ENCODE measurements at regions not wholly inside any gene's neighbourhood (a gene's known extent, or its start where the extent isn't known, plus 50 kb on each side); places are given as distances from the start of the nearest gene placed in this dataset.

GRCh38 chr9:11144746-11145145, 531.9 kb upstream of the PTPRD start:
- no peak overlapping the region for H3K4me3 ChIP-seq (ENCODE audit: low read depth, low read length)
- no peak for TF ChIP-seq CTCF (IDR thresholded peaks at IDR 0.05; ENCODE audit: insufficient read depth, low read length, missing control alignments)
- POLR2A ChIA-PET, result no interaction called here

GRCh38 chr9:11148189-11148588, 535.4 kb upstream of the PTPRD start:
- no peak for DNase-seq (ENCODE audit: low read depth, low spot score)
- ChIA-PET POLR2A (no interaction called here), CTCF (no interaction called here)
- no peak for TF ChIP-seq CTCF (IDR thresholded peaks at IDR 0.05; ENCODE audit: insufficient read depth, low read length, missing control alignments)
- no peak overlapping the region for H3K4me3 ChIP-seq (ENCODE audit: low read depth, low read length)

More at GRCh38 chr9:11144746-11145145, 531.9 kb upstream of the PTPRD start:
- CTCF ChIA-PET, result no interaction called here
- DNase-seq (ENCODE audit: low read depth, low spot score), result no peak

GRCh38 chr9:11149065-11149464, 536.3 kb upstream of the PTPRD start:
- no peak for DNase-seq (ENCODE audit: low read depth, low spot score)
- no peak for TF ChIP-seq CTCF (IDR thresholded peaks at IDR 0.05; ENCODE audit: insufficient read depth, low read length, missing control alignments)
- ChIA-PET POLR2A (no interaction called here), CTCF (no interaction called here)
- H3K4me3 ChIP-seq (ENCODE audit: low read depth, low read length), result no peak overlapping the region

GRCh38 chr9:11158063-11158462, 545.3 kb upstream of the PTPRD start:
- DNase-seq (ENCODE audit: low read depth, low spot score), result no peak
- CTCF ChIA-PET, result no interaction called here
- POLR2A ChIA-PET, result no interaction called here
- TF ChIP-seq CTCF (IDR thresholded peaks at IDR 0.05; ENCODE audit: insufficient read depth, low read length, missing control alignments), result no peak
- no peak overlapping the region for H3K4me3 ChIP-seq (ENCODE audit: low read depth, low read length)

- no peak overlapping the region for H3K4me3 ChIP-seq (ENCODE audit: low read depth, low read length)
- TF ChIP-seq CTCF (IDR thresholded peaks at IDR 0.05; ENCODE audit: insufficient read depth, low read length, missing control alignments), result no peak
- no peak for DNase-seq (ENCODE audit: low read depth, low spot score)
- ChIA-PET POLR2A (no interaction called here), CTCF (no interaction called here)
Observed at GRCh38 chr9:11158676-11159075, 545.9 kb upstream of the PTPRD start.

GRCh38 chr9:11159318-11159862, 546.6 kb upstream of the PTPRD start:
- no peak for DNase-seq (ENCODE audit: low read depth, low spot score)
- TF ChIP-seq CTCF (IDR thresholded peaks at IDR 0.05; ENCODE audit: insufficient read depth, low read length, missing control alignments), result no peak
- ChIA-PET POLR2A (no interaction called here), CTCF (no interaction called here)
- no peak overlapping the region for H3K4me3 ChIP-seq (ENCODE audit: low read depth, low read length)

All from AG04449 (cell line).